ENCODE measurements at regions not wholly inside any gene's neighbourhood (a gene's known extent, or its start where the extent isn't known, plus 50 kb on each side); places are given as distances from the start of the nearest gene placed in this dataset.

DNA sequence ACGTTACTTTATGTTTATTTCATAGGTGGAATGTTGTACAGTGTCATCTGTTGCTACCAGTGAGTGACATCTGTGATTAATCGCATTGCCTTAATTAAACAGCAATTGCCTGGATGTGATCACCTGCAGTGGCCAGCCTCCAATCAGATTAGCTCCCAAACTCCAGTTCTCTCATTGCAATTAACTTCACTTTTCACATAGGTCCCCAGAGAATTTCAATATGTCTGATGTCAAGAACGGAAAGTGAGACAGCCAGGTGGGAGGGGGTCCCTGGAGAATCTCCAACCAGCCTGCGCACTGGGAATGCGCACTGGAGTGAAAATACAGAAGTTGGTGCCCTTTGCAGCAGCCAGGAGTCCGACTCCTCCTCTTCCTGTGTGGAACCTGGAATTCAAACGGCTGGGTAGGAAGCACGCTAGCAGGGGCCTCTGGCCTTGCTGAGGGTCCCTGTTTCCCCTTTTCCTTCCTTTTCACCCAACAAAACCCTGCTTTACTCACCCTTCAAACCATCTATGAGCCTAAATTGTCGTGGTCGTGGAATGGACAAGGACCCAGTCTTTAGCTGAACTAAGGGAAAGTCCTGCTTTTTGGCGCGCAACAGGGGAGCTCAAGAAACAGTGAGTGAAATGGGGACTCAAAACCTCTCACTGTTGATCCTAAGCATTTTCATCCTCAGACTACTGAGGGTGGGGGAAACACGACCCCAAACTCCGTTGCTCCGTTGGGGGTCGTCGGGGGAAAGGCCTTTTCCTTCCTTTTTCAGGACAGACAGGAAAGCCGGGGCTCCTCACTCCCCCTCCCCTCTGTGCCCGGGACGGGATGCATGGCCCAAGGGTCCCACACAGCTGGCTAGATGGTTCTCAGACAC, 1355.5 kb upstream of the LRRTM3 start (continued):
- TF ChIP-seq, protein P1, sequence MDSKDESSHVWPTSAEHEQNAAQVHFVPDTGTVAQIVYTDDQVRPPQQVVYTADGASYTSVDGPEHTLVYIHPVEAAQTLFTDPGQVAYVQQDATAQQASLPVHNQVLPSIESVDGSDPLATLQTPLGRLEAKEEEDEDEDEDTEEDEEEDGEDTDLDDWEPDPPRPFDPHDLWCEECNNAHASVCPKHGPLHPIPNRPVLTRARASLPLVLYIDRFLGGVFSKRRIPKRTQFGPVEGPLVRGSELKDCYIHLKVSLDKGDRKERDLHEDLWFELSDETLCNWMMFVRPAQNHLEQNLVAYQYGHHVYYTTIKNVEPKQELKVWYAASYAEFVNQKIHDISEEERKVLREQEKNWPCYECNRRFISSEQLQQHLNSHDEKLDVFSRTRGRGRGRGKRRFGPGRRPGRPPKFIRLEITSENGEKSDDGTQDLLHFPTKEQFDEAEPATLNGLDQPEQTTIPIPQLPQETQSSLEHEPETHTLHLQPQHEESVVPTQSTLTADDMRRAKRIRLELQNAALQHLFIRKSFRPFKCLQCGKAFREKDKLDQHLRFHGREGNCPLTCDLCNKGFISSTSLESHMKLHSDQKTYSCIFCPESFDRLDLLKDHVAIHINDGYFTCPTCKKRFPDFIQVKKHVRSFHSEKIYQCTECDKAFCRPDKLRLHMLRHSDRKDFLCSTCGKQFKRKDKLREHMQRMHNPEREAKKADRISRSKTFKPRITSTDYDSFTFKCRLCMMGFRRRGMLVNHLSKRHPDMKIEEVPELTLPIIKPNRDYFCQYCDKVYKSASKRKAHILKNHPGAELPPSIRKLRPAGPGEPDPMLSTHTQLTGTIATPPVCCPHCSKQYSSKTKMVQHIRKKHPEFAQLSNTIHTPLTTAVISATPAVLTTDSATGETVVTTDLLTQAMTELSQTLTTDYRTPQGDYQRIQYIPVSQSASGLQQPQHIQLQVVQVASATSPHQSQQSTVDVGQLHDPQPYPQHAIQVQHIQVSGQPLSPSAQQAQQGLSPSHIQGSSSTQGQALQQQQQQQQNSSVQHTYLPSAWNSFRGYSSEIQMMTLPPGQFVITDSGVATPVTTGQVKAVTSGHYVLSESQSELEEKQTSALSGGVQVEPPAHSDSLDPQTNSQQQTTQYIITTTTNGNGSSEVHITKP (CRISPR knock-in tag; IDR thresholded peaks at IDR 0.05; ENCODE audit: low read depth): no peak
- no peak for TF ChIP-seq TCF7 (IDR thresholded peaks at IDR 0.05; ENCODE audit: low read depth)
- TF ChIP-seq ZNF619 (CRISPR knock-in tag; IDR thresholded peaks at IDR 0.05): no peak
- no peak for TF ChIP-seq ZNF816 (CRISPR knock-in tag; IDR thresholded peaks at IDR 0.05; ENCODE audit: borderline replicate concordance)
- no peak for TF ChIP-seq TGIF2 (CRISPR knock-in tag; IDR thresholded peaks at IDR 0.05)
- TF ChIP-seq, protein P2, sequence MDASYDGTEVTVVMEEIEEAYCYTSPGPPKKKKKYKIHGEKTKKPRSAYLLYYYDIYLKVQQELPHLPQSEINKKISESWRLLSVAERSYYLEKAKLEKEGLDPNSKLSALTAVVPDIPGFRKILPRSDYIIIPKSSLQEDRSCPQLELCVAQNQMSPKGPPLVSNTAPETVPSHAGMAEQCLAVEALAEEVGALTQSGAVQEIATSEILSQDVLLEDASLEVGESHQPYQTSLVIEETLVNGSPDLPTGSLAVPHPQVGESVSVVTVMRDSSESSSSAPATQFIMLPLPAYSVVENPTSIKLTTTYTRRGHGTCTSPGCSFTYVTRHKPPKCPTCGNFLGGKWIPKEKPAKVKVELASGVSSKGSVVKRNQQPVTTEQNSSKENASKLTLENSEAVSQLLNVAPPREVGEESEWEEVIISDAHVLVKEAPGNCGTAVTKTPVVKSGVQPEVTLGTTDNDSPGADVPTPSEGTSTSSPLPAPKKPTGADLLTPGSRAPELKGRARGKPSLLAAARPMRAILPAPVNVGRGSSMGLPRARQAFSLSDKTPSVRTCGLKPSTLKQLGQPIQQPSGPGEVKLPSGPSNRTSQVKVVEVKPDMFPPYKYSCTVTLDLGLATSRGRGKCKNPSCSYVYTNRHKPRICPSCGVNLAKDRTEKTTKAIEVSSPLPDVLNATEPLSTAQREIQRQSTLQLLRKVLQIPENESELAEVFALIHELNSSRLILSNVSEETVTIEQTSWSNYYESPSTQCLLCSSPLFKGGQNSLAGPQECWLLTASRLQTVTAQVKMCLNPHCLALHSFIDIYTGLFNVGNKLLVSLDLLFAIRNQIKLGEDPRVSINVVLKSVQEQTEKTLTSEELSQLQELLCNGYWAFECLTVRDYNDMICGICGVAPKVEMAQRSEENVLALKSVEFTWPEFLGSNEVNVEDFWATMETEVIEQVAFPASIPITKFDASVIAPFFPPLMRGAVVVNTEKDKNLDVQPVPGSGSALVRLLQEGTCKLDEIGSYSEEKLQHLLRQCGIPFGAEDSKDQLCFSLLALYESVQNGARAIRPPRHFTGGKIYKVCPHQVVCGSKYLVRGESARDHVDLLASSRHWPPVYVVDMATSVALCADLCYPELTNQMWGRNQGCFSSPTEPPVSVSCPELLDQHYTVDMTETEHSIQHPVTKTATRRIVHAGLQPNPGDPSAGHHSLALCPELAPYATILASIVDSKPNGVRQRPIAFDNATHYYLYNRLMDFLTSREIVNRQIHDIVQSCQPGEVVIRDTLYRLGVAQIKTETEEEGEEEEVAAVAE (CRISPR knock-in tag; IDR thresholded peaks at IDR 0.05; ENCODE audit: borderline replicate concordance): no peak
- TF ChIP-seq, protein P3, sequence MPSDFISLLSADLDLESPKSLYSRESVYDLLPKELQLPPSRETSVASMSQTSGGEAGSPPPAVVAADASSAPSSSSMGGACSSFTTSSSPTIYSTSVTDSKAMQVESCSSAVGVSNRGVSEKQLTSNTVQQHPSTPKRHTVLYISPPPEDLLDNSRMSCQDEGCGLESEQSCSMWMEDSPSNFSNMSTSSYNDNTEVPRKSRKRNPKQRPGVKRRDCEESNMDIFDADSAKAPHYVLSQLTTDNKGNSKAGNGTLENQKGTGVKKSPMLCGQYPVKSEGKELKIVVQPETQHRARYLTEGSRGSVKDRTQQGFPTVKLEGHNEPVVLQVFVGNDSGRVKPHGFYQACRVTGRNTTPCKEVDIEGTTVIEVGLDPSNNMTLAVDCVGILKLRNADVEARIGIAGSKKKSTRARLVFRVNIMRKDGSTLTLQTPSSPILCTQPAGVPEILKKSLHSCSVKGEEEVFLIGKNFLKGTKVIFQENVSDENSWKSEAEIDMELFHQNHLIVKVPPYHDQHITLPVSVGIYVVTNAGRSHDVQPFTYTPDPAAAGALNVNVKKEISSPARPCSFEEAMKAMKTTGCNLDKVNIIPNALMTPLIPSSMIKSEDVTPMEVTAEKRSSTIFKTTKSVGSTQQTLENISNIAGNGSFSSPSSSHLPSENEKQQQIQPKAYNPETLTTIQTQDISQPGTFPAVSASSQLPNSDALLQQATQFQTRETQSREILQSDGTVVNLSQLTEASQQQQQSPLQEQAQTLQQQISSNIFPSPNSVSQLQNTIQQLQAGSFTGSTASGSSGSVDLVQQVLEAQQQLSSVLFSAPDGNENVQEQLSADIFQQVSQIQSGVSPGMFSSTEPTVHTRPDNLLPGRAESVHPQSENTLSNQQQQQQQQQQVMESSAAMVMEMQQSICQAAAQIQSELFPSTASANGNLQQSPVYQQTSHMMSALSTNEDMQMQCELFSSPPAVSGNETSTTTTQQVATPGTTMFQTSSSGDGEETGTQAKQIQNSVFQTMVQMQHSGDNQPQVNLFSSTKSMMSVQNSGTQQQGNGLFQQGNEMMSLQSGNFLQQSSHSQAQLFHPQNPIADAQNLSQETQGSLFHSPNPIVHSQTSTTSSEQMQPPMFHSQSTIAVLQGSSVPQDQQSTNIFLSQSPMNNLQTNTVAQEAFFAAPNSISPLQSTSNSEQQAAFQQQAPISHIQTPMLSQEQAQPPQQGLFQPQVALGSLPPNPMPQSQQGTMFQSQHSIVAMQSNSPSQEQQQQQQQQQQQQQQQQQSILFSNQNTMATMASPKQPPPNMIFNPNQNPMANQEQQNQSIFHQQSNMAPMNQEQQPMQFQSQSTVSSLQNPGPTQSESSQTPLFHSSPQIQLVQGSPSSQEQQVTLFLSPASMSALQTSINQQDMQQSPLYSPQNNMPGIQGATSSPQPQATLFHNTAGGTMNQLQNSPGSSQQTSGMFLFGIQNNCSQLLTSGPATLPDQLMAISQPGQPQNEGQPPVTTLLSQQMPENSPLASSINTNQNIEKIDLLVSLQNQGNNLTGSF (CRISPR knock-in tag; IDR thresholded peaks at IDR 0.05): peak; percentile 41; the same call in 1 of the 2 replicates
- no peak for TF ChIP-seq ZNF660 (CRISPR knock-in tag; IDR thresholded peaks at IDR 0.05; ENCODE audit: borderline replicate concordance, low read depth)
- no peak for TF ChIP-seq NCOR1 (IDR thresholded peaks at IDR 0.05; ENCODE audit: borderline replicate concordance, low read length)
- no peak for TF ChIP-seq ZNF180 (CRISPR knock-in tag; IDR thresholded peaks at IDR 0.05; ENCODE audit: borderline replicate concordance, low read depth)
- peak; percentile 92 for TF ChIP-seq RFX5 (IDR thresholded peaks at IDR 0.05; ENCODE audit: low read depth, low read length)
- TF ChIP-seq MBD4 (IDR thresholded peaks at IDR 0.05; ENCODE audit: borderline replicate concordance, low read length): no peak
- no peak for TF ChIP-seq FIP1L1 (IDR thresholded peaks at IDR 0.05; ENCODE audit: borderline replicate concordance, insufficient read depth, low read depth, low read length)
- no peak for TF ChIP-seq ZFAT (CRISPR knock-in tag; conservative IDR thresholded peaks at IDR 0.05)
- peak; percentile 59 for TF ChIP-seq YEATS2 (CRISPR knock-in tag; IDR thresholded peaks at IDR 0.05; ENCODE audit: borderline replicate concordance)
- no peak for TF ChIP-seq HDAC2 (CRISPR knock-in tag; IDR thresholded peaks at IDR 0.05)

Measured in HepG2 (cell line).